Suprapubic skin (tissue), 4 donors: ENCODE measurements at regions not wholly inside any gene's neighbourhood (a gene's known extent, or its start where the extent isn't known, plus 50 kb on each side); places are given as distances from the start of the nearest gene placed in this dataset.

Experiments
- DNase-seq, 2 donors: peaks; one replicate each; pipeline ENCODE4 v3.0.0-alpha.2; 2019; ENCODE audit warnings: low spot score in 2 of 2
- H3K27ac ChIP-seq: fragments of 200-600 bp; sonication (generic); one replicate; pipeline ENCODE4 v1.5.1; 2019
- H3K27me3 ChIP-seq: fragments of 200-600 bp; sonication (generic); one replicate; pipeline ENCODE4 v1.5.1; 2019
- H3K36me3 ChIP-seq: fragments of 200-600 bp; sonication (generic); one replicate; pipeline ENCODE4 v1.5.1; 2019
- H3K4me1 ChIP-seq: fragments of 200-600 bp; sonication (generic); one replicate; pipeline ENCODE4 v1.5.1; 2019
- H3K4me3 ChIP-seq: fragments of 200-600 bp; sonication (generic); one replicate; pipeline ENCODE4 v1.5.1; 2019; ENCODE audit warnings: mild to moderate bottlenecking
- H3K9me3 ChIP-seq: fragments of 200-600 bp; sonication (generic); one replicate; pipeline ENCODE4 v1.5.1; 2019
- CTCF ChIP-seq, 2 donors: fragments of 200-600 bp in 1 of 2; fragments of 450-650 bp in 1 of 2; sonication (generic) in 1 of 2; IDR thresholded peaks; one replicate each; pipeline ENCODE4 v1.5.1; 2016 to 2019; ENCODE audit warnings: antibody characterized with exemption in 2 of 2, mild to moderate bottlenecking in 1 of 2, moderate library complexity in 1 of 2
- EP300 ChIP-seq: sonication (generic); formaldehyde crosslinking; IDR thresholded peaks from one replicate; pipeline ENCODE4 v1.6.1; 2017; ENCODE audit warnings: antibody characterized with exemption
- POLR2A ChIP-seq, 2 donors: fragments of 450-650 bp; IDR thresholded peaks; one replicate each; pipeline ENCODE4 v1.6.1; 2017; ENCODE audit warnings: antibody characterized with exemption in 2 of 2, mild to moderate bottlenecking in 2 of 2, moderate library complexity in 2 of 2
- POLR2AphosphoS5 ChIP-seq, 3 donors: sonication (generic); formaldehyde crosslinking; IDR thresholded peaks; one replicate each; pipeline ENCODE4 v1.6.1; 2017; ENCODE audit warnings: antibody characterized with exemption in 3 of 3
- WGBS: methylation state at CpG from one replicate; pipeline ENCODE4 v1.1.5; 2018; 5-methylcytosine and 5-hydroxymethylcytosine counted together

- no peaks in the 10 kb centered on the region for H3K4me1 ChIP-seq
- H3K27ac ChIP-seq: no peak overlapping the region
- no peak for DNase-seq
- H3K9me3 ChIP-seq: no peaks in the 10 kb centered on the region
- no peak overlapping the region for H3K4me3 ChIP-seq
- no peaks in the 10 kb centered on the region for H3K27me3 ChIP-seq
- 0% methylated on average over 1 of the region's 1 CpG for WGBS
- TF ChIP-seq POLR2A (IDR thresholded peaks at IDR 0.05) (no peak), CTCF (IDR thresholded peaks at IDR 0.05) (peak in 1 of 2 donors; percentile 42)
- no peaks in the 10 kb centered on the region for H3K36me3 ChIP-seq
Observed at GRCh38 chr9:80175286-80176150, 603.8 kb downstream of the TLE4 start.

- Histone ChIP-seq H3K36me3 (no peaks in the 10 kb centered on the region), H3K27me3 (no peaks in the 10 kb centered on the region), H3K27ac (no peak overlapping the region), H3K9me3 (no peaks in the 10 kb centered on the region), H3K4me1 (no peaks in the 10 kb centered on the region), H3K4me3 (no peak overlapping the region)
- DNase-seq: no peak
- no peak for TF ChIP-seq POLR2A (IDR thresholded peaks at IDR 0.05)
- TF ChIP-seq EP300: no peak
- TF ChIP-seq CTCF (IDR thresholded peaks at IDR 0.05): no peak
- TF ChIP-seq POLR2AphosphoS5 (IDR thresholded peaks at IDR 0.05): no peak
- WGBS: 90% methylated on average over 4 of the region's 4 CpGs
Observed at GRCh38 chr9:80163889-80164288, 592.1 kb downstream of the TLE4 start.

- H3K4me1 ChIP-seq: peaks cover 5% of the 10 kb centered on the region
- DNase-seq: no peak
- H3K9me3 ChIP-seq: no peaks in the 10 kb centered on the region
- 40% methylated on average over 4 of the region's 4 CpGs for WGBS
- H3K36me3 ChIP-seq: no peaks in the 10 kb centered on the region
- H3K27me3 ChIP-seq: no peaks in the 10 kb centered on the region
- H3K27ac ChIP-seq: no peak overlapping the region
- TF ChIP-seq POLR2A (IDR thresholded peaks at IDR 0.05): no peak
- TF ChIP-seq CTCF (IDR thresholded peaks at IDR 0.05): no peak
- TF ChIP-seq EP300: no peak
- TF ChIP-seq POLR2AphosphoS5 (IDR thresholded peaks at IDR 0.05): no peak
- H3K4me3 ChIP-seq: peak overlapping the region; percentile 1
Observed at GRCh38 chr9:80158554-80159170, 586.9 kb downstream of the TLE4 start.

- Histone ChIP-seq H3K9me3 (no peaks in the 10 kb centered on the region), H3K4me1 (peaks cover 5% of the 10 kb centered on the region), H3K27ac (no peak overlapping the region), H3K27me3 (no peaks in the 10 kb centered on the region), H3K4me3 (peak overlapping the region; percentile 1), H3K36me3 (no peaks in the 10 kb centered on the region)
- DNase-seq: no peak
- 43% methylated on average over 4 of the region's 4 CpGs for WGBS
- TF ChIP-seq CTCF (IDR thresholded peaks at IDR 0.05) (no peak), POLR2AphosphoS5 (IDR thresholded peaks at IDR 0.05) (no peak), EP300 (no peak), POLR2A (IDR thresholded peaks at IDR 0.05) (no peak)
Observed at GRCh38 chr9:80158131-80158530, 586.4 kb downstream of the TLE4 start.

GRCh38 chr9:80157561-80157983 is 585.8 kb downstream of the TLE4 start:
- TF ChIP-seq POLR2A (IDR thresholded peaks at IDR 0.05) (no peak), EP300 (no peak)
- WGBS: 47% methylated on average over 4 of the region's 4 CpGs

More at GRCh38 chr9:80157561-80157983, 585.8 kb downstream of the TLE4 start:
- H3K36me3 ChIP-seq: no peaks in the 10 kb centered on the region
- H3K4me1 ChIP-seq: peaks cover 5% of the 10 kb centered on the region
- no peak overlapping the region for H3K4me3 ChIP-seq
- no peak for DNase-seq
- H3K27me3 ChIP-seq: no peaks in the 10 kb centered on the region
- no peak overlapping the region for H3K27ac ChIP-seq
- no peaks in the 10 kb centered on the region for H3K9me3 ChIP-seq
